C1 segment of cervical spinal cord (tissue), 14 donors: ENCODE measurements at regions not wholly inside any gene's neighbourhood (a gene's known extent, or its start where the extent isn't known, plus 50 kb on each side); places are given as distances from the start of the nearest gene placed in this dataset.
"Not testable (repeated sequence)": the region's sequence is repeated elsewhere in the genome, so short reads cannot be mapped to it uniquely, and the experiment has no call there.

Experiments used
- DNase-seq, 14 donors: peaks; one replicate each; lab custom pipeline; 2025; lab: John Stamatoyannopoulos, UW

DNA sequence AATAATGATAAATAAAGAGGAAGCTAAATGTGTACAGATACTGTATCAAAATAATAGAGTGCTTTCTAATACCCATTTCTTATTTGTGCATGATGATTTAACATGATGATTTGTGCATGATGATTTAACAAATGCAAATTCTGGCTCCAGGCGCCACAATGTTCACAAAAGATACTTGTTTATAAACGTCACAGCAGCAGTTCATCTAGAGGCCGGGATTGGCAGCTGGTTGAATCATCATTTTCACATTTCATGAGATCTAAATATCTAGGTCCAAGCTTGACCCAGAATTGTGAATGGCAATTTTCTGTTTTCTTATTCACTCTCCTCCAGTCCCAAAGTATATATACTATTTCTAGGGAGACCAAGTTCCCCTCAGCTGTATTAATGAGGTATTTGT, 322.0 kb downstream of the SUCLG1 start:
- DNase-seq = no peak

GRCh38 chr2:84132370-84132769, 326.7 kb downstream of the SUCLG1 start:
- DNase-seq = no peak

- DNase-seq = no peak
Measured at GRCh38 chr2:84131278-84131830, 327.7 kb downstream of the SUCLG1 start.

- DNase-seq = no peak
Measured at GRCh38 chr2:84129018-84129417, 330.1 kb downstream of the SUCLG1 start.

- DNase-seq = not testable (repeated sequence)
Measured at GRCh38 chr2:84127812-84128211, 331.3 kb downstream of the SUCLG1 start.

GRCh38 chr2:84126530-84126929, 332.6 kb downstream of the SUCLG1 start:
- no peak for DNase-seq

DNA sequence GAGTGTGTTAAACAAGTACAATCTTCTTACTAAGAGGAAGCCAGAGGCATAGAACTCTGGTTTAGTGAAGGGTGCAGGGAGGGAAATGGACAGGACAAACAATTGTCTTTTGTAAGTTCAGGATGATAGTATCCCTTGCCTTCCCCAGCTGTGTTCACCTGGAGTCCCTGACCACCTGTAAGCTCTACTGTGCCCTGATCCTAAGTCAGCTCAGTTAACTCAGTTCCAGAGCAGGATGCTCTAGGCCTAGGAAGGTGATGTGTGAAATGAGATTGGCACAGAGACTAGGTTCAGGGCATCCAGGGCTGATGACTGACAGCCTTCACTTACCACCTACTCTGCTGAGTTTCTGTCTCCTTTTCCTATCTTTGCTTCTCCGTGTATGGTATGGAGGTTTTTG, 333.0 kb downstream of the SUCLG1 start:
- no peak for DNase-seq

DNA sequence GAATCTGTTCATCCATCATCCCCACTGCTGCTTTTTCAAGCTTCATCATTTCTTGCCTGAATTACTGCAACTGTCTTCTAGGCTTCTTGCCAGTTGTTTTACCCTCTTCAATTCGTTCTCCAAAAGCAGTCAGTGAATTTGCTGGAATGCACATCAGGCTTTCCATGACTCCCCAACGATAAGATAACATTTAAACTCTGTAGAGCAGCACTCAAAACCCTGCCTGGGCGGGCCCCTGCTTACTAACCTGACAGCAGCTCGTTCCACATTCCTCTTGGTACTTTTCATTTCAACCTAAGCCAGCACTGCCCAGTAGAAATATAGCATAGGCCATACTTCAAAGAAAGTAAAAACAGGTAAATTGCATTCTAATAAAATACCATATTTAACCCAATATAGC, 342.9 kb downstream of the SUCLG1 start:
- no peak for DNase-seq

- no peak for DNase-seq
Measured at GRCh38 chr2:84115173-84115857, 343.8 kb downstream of the SUCLG1 start.

- not testable (repeated sequence) for DNase-seq
Measured at GRCh38 chr2:84103816-84104527, 355.1 kb downstream of the SUCLG1 start.

GRCh38 chr2:84102274-84102673, 356.8 kb downstream of the SUCLG1 start:
- DNase-seq = no peak

GRCh38 chr2:84088656-84089055, 370.4 kb downstream of the SUCLG1 start:
- DNase-seq = no peak

GRCh38 chr2:84085562-84085961, 373.5 kb downstream of the SUCLG1 start:
- no peak for DNase-seq

GRCh38 chr2:84084856-84085255, 374.2 kb downstream of the SUCLG1 start:
- DNase-seq = no peak

DNA sequence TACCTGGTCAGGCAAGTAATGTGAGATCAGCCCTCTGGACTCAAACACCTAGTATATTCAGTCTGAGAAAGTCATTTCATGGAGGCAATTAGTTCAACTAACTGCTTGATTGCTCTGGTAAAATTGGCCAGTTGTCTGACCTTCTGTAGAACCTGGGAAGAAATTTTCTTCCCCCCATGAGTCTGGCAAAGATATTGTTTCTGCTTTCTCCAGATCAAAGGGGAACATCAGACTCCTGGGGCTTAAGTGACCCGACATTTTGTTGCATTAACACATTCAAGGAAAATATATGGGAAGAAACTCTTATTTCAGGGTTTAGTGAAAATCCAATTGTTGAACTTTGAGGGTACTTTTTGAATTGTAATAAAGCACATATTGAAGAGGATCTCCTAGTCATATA, 375.1 kb downstream of the SUCLG1 start:
- DNase-seq = no peak

DNA sequence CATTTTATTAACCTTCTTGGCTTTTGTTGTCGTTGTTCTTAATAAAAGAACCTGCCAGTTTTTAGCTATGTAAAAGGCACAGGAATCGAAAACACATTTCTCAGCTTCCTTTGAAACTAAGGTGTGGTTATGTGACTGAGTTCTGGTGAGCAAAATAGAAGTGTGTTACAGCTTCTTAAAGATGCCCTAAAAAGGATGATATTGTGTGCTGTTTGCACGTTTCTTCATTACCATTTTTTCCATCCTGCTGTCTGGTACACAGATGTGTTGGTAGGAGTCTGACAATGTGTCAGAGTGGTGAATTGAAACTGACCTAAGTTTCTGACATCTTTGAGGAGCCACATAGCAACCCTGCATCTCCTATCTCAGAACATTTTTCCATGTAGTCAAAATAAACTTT, 380.6 kb downstream of the SUCLG1 start:
- no peak for DNase-seq

DNA sequence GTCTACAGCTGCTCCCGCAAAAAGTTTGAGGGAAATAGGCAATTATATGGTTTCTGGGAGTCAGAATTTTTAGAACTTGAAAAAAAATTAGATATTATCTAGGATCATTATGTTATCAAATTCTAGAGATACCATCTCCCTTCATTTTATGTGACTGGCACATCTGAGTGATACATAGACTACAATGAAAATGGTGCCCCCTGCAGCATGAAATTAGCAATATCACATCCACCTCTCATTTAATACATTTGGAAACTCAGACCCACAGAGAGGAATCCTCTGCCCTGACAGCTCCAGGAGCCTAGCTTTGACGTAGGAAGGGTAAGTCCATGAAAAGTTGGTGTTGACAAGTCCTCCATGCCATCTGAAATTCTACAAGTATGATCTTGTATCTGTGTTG, 381.6 kb downstream of the SUCLG1 start:
- DNase-seq = peak in 2 of 14 donors; percentile 0 to 2

DNA sequence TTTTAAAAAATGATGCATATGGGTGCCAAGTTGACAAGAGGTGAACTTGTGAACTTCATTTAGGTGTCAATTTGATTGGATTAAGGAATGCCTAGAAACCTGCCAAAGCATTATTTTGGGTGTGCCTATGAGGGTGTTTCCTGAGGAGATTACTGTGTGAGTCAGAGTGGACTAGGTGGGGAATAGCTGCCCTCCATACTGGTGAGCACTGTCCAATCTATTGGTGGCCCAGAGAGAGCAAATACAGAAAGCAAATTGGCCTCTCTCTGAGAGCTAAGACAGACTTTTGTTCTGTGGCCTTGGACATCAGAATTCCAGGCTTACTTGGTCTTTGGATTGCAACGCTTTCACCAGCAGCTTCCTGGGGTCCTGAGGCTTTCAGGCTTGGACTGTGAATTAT, 388.0 kb downstream of the SUCLG1 start:
- no peak for DNase-seq

DNA sequence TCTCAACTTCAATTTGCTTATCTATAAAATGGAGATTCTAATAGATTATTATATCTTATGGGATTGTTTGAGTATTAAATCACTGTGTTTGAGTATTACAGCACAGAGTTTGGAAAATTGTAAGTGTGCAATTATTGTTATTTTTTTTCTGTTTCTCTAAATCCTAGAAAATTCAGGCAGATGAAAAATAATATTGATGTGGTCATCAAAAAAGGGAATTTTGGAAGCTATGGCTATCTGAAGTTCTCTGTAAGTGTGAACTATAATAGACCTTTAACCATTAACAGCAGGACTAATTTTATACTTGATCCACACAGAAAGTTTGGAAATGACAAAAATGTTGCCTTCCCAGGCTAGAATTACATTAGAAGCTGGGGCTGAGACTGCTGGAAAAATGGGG, 393.2 kb downstream of the SUCLG1 start:
- DNase-seq = no peak

GRCh38 chr2:84057917-84058560, 401.0 kb downstream of the SUCLG1 start:
- no peak for DNase-seq

- no peak for DNase-seq
Measured at GRCh38 chr2:84055816-84056215, 403.3 kb downstream of the SUCLG1 start.

DNA sequence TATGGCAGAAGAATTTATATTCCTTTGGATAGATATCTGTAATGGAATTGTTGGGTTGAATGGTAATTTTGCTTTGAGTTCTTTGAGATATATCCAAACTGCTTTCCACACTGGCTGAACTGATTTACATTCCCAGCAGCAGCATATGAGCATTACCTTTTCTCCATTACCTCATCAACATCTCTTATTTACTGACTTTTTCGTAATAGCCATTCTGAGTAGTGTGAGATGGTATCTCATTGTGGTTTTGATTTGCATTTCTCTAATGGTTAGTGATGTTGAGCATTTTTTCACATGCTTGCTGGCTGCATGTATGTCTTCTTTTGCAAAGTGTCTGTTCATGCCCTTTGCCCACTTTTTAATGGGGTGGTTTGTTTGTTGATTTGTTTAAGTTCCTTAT, 404.5 kb downstream of the SUCLG1 start:
- not testable (repeated sequence) for DNase-seq

- DNase-seq = no peak
Measured at GRCh38 chr2:84052913-84053312, 406.2 kb downstream of the SUCLG1 start.
